ENCODE measurements at regions not wholly inside any gene's neighbourhood (a gene's known extent, or its start where the extent isn't known, plus 50 kb on each side); places are given as distances from the start of the nearest gene placed in this dataset.

DNA sequence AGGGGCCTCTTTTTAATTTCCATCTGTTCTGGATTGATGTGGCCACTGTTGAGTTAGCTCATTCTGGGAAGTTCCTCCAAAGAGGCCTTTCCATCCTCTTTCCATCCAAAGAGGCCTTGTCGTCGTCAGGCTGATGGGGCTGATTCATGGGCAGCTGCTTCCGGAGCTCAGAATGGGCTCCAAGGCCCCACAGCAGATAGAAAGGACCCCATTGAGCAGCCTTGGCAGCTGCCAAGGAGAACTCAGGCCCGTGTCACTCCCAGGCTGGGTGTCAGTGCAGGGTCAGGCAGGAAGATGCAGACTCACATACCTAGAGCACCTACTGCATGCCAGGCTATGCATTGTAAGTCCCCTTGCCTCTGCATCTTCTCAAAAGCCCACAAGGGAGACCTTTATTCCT is 524.1 kb downstream of the MIAT start:
- TF ChIP-seq, protein P1, sequence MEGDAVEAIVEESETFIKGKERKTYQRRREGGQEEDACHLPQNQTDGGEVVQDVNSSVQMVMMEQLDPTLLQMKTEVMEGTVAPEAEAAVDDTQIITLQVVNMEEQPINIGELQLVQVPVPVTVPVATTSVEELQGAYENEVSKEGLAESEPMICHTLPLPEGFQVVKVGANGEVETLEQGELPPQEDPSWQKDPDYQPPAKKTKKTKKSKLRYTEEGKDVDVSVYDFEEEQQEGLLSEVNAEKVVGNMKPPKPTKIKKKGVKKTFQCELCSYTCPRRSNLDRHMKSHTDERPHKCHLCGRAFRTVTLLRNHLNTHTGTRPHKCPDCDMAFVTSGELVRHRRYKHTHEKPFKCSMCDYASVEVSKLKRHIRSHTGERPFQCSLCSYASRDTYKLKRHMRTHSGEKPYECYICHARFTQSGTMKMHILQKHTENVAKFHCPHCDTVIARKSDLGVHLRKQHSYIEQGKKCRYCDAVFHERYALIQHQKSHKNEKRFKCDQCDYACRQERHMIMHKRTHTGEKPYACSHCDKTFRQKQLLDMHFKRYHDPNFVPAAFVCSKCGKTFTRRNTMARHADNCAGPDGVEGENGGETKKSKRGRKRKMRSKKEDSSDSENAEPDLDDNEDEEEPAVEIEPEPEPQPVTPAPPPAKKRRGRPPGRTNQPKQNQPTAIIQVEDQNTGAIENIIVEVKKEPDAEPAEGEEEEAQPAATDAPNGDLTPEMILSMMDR (IDR thresholded peaks at IDR 0.05) = no peak
- no peak for TF ChIP-seq POLR2A (IDR thresholded peaks at IDR 0.05)

Data from Peyer's patch (tissue), 4 donors.